ENCODE measurements at regions not wholly inside any gene's neighbourhood (a gene's known extent, or its start where the extent isn't known, plus 50 kb on each side); places are given as distances from the start of the nearest gene placed in this dataset.

- H3K27ac ChIP-seq = no peak overlapping the region
- intact Hi-C loops (cut with DNase I; ENCODE audit: low total_unique reads) = no loop called here
- no peaks in the 10 kb centered on the region for H3K27me3 ChIP-seq
- TF ChIP-seq POLR2A (IDR thresholded peaks at IDR 0.05) = no peak
- H3K4me1 ChIP-seq = no peaks in the 10 kb centered on the region
- DNase-seq = no peak
- H3K9me3 ChIP-seq = no peaks in the 10 kb centered on the region
- H3K4me3 ChIP-seq = no peak overlapping the region
- no peaks in the 10 kb centered on the region for H3K36me3 ChIP-seq
Measured at GRCh38 chr7:91644256-91644655, 236.2 kb downstream of the MTERF1 start.

- no peak overlapping the region for H3K27ac ChIP-seq
- TF ChIP-seq POLR2A (IDR thresholded peaks at IDR 0.05) (no peak), CTCF (IDR thresholded peaks at IDR 0.05) (no peak)
- H3K9me3 ChIP-seq = no peaks in the 10 kb centered on the region
- intact Hi-C loops (cut with DNase I; ENCODE audit: low total_unique reads) = no loop called here
- no peak for DNase-seq
- no peaks in the 10 kb centered on the region for H3K27me3 ChIP-seq
- no peak overlapping the region for H3K4me3 ChIP-seq
- no peaks in the 10 kb centered on the region for H3K4me1 ChIP-seq
- H3K36me3 ChIP-seq = no peaks in the 10 kb centered on the region
Measured at GRCh38 chr7:91645542-91645941, 235.0 kb downstream of the MTERF1 start.

GRCh38 chr7:91651986-91652385 is 228.5 kb downstream of the MTERF1 start:
- H3K36me3 ChIP-seq = no peaks in the 10 kb centered on the region
- H3K9me3 ChIP-seq = no peaks in the 10 kb centered on the region
- no peak for DNase-seq
- H3K4me1 ChIP-seq = no peaks in the 10 kb centered on the region
- H3K4me3 ChIP-seq = no peak overlapping the region
- no peak overlapping the region for H3K27ac ChIP-seq
- TF ChIP-seq POLR2A (IDR thresholded peaks at IDR 0.05) (no peak), CTCF (IDR thresholded peaks at IDR 0.05) (no peak)
- intact Hi-C loops (cut with DNase I; ENCODE audit: low total_unique reads) = no loop called here
- no peaks in the 10 kb centered on the region for H3K27me3 ChIP-seq

GRCh38 chr7:91653286-91653685 is 227.2 kb downstream of the MTERF1 start:
- intact Hi-C loops (cut with DNase I; ENCODE audit: low total_unique reads) = no loop called here
- Histone ChIP-seq H3K4me3 (no peak overlapping the region), H3K27ac (no peak overlapping the region), H3K4me1 (no peaks in the 10 kb centered on the region), H3K9me3 (no peaks in the 10 kb centered on the region), H3K36me3 (no peaks in the 10 kb centered on the region), H3K27me3 (no peaks in the 10 kb centered on the region)
- DNase-seq = no peak
- TF ChIP-seq CTCF (IDR thresholded peaks at IDR 0.05) = no peak
- no peak for TF ChIP-seq POLR2A (IDR thresholded peaks at IDR 0.05)

GRCh38 chr7:91655656-91656055 is 224.8 kb downstream of the MTERF1 start:
- Histone ChIP-seq H3K9me3 (no peaks in the 10 kb centered on the region), H3K27me3 (no peaks in the 10 kb centered on the region), H3K36me3 (no peaks in the 10 kb centered on the region), H3K4me1 (no peaks in the 10 kb centered on the region), H3K27ac (no peak overlapping the region), H3K4me3 (no peak overlapping the region)
- no peak for DNase-seq
- TF ChIP-seq CTCF (IDR thresholded peaks at IDR 0.05) (no peak), POLR2A (IDR thresholded peaks at IDR 0.05) (no peak)
- intact Hi-C loops (cut with DNase I; ENCODE audit: low total_unique reads) = no loop called here
